ENCODE measurements at regions not wholly inside any gene's neighbourhood (a gene's known extent, or its start where the extent isn't known, plus 50 kb on each side); places are given as distances from the start of the nearest gene placed in this dataset.

DNA sequence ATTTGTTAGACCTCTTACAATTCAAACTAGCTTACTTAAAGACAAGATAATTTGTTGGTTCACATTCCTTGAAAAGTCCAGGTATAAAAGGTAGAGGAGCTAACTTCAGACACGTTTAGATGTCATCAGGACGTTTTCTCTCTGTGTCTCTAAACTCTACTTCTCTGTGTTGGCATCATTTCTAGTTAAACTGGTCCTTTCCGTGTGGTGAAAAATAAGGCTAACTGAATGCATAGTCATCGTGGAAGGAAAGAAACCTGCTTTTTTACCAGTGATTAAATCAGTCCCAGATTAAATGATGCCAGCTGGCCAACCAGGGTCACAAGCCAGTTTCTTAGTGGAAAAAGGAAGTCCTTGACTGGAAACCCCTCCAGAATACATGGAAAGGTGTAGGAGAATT, 168.4 kb upstream of the AHI1 start:
- H2AFZ ChIP-seq (ENCODE audit: low read length) = no peak overlapping the region

DNA sequence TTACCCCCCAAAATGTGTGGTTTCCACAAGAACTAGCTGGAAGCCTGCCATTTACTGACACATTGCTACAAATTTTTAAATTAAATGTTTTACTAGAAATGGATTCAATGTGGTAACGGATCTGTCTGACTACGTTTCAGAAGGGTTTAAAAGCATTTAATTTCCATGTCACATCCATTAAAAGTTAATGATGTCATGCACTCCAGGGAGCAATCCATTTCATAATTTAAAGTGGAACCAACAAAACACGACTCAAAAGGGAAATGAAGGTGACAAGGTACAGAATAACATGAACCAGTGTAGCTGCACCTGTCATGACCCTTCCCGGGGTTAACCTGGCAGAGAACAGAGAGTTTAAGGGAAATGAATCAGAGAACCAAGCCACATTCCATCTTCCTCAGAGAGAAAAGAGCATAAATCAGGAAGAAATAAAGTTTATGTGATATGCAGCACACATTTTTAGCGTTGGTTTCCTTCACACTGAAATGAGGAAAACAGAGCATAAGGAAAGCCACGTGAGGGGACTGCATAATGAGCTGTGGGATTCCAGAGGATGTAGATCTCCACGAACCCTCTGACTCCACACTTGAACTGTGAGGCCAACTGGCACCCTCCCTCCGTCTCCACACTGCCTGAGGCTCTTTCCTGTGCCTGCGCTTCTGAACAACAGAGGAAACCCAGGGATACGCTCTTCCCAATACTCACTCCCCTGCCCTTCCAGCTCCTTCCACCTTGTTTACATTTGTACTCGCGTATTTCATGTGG, 170.3 kb upstream of the AHI1 start:
- H3K9me2 ChIP-seq (replicated peaks; ENCODE audit: insufficient read depth, low read length) = no peaks in the 10 kb centered on the region
- H3K79me2 ChIP-seq (ENCODE audit: low read length) = no peaks in the 10 kb centered on the region
- no peaks in the 10 kb centered on the region for H3K4me1 ChIP-seq (ENCODE audit: low read length)
- no peaks in the 10 kb centered on the region for H3F3A ChIP-seq (ENCODE audit: insufficient read depth, low read length)
- no peak overlapping the region for H2AFZ ChIP-seq (ENCODE audit: low read length)
- no peak overlapping the region for H3K9ac ChIP-seq (ENCODE audit: low read length)
- H4K20me1 ChIP-seq (ENCODE audit: insufficient read depth, low read length) = no peaks in the 10 kb centered on the region
- no peaks in the 10 kb centered on the region for H3K9me3 ChIP-seq (replicated peaks; ENCODE audit: insufficient read depth, low read length)
- H3K27ac ChIP-seq (ENCODE audit: low read length) = no peak overlapping the region
- no peak for DNase-seq
- H3K4me3 ChIP-seq (ENCODE audit: low read length) = no peak overlapping the region
- no peak overlapping the region for H3K4me2 ChIP-seq (ENCODE audit: low read depth, low read length)
- no peaks in the 10 kb centered on the region for H3K27me3 ChIP-seq (replicated peaks; ENCODE audit: insufficient read depth, low read length)
- no peaks in the 10 kb centered on the region for H3K36me3 ChIP-seq (replicated peaks; ENCODE audit: insufficient read depth, low read length)
- TF ChIP-seq, protein P1, sequence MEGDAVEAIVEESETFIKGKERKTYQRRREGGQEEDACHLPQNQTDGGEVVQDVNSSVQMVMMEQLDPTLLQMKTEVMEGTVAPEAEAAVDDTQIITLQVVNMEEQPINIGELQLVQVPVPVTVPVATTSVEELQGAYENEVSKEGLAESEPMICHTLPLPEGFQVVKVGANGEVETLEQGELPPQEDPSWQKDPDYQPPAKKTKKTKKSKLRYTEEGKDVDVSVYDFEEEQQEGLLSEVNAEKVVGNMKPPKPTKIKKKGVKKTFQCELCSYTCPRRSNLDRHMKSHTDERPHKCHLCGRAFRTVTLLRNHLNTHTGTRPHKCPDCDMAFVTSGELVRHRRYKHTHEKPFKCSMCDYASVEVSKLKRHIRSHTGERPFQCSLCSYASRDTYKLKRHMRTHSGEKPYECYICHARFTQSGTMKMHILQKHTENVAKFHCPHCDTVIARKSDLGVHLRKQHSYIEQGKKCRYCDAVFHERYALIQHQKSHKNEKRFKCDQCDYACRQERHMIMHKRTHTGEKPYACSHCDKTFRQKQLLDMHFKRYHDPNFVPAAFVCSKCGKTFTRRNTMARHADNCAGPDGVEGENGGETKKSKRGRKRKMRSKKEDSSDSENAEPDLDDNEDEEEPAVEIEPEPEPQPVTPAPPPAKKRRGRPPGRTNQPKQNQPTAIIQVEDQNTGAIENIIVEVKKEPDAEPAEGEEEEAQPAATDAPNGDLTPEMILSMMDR (IDR thresholded peaks at IDR 0.05; ENCODE audit: low read length) = no peak
- TF ChIP-seq EZH2 (optimal IDR thresholded peaks at IDR 0.05; ENCODE audit: low read depth, low read length) (no peak), EZH2phosphoT487 (IDR thresholded peaks at IDR 0.05; ENCODE audit: low read length) (no peak)

More for the DNA sequence above, 168.4 kb upstream of the AHI1 start:
- Histone ChIP-seq H3K27me3 (replicated peaks; ENCODE audit: insufficient read depth, low read length) (no peaks in the 10 kb centered on the region), H3K79me2 (ENCODE audit: low read length) (no peaks in the 10 kb centered on the region), H3K4me2 (ENCODE audit: low read depth, low read length) (no peak overlapping the region), H3K4me1 (ENCODE audit: low read length) (no peaks in the 10 kb centered on the region), H3K9ac (ENCODE audit: low read length) (no peak overlapping the region), H3K9me3 (replicated peaks; ENCODE audit: insufficient read depth, low read length) (no peaks in the 10 kb centered on the region), H3K36me3 (replicated peaks; ENCODE audit: insufficient read depth, low read length) (no peaks in the 10 kb centered on the region), H3K27ac (ENCODE audit: low read length) (no peak overlapping the region), H4K20me1 (ENCODE audit: insufficient read depth, low read length) (no peaks in the 10 kb centered on the region), H3K4me3 (ENCODE audit: low read length) (no peak overlapping the region), H3K9me2 (replicated peaks; ENCODE audit: insufficient read depth, low read length) (no peaks in the 10 kb centered on the region), H3F3A (ENCODE audit: insufficient read depth, low read length) (no peaks in the 10 kb centered on the region)
- TF ChIP-seq, protein P1 (IDR thresholded peaks at IDR 0.05; ENCODE audit: low read length) = no peak
- DNase-seq = no peak

- no peak for DNase-seq
- Histone ChIP-seq H4K20me1 (ENCODE audit: insufficient read depth, low read length) (no peaks in the 10 kb centered on the region), H3K4me1 (ENCODE audit: low read length) (no peaks in the 10 kb centered on the region), H3K27me3 (replicated peaks; ENCODE audit: insufficient read depth, low read length) (no peaks in the 10 kb centered on the region), H3K4me3 (ENCODE audit: low read length) (no peak overlapping the region), H3K36me3 (replicated peaks; ENCODE audit: insufficient read depth, low read length) (no peaks in the 10 kb centered on the region), H3K9ac (ENCODE audit: low read length) (no peak overlapping the region), H2AFZ (ENCODE audit: low read length) (no peak overlapping the region), H3K79me2 (ENCODE audit: low read length) (no peaks in the 10 kb centered on the region), H3F3A (ENCODE audit: insufficient read depth, low read length) (no peaks in the 10 kb centered on the region), H3K27ac (ENCODE audit: low read length) (no peak overlapping the region), H3K9me3 (replicated peaks; ENCODE audit: insufficient read depth, low read length) (no peaks in the 10 kb centered on the region), H3K4me2 (ENCODE audit: low read depth, low read length) (no peak overlapping the region), H3K9me2 (replicated peaks; ENCODE audit: insufficient read depth, low read length) (no peaks in the 10 kb centered on the region)
- TF ChIP-seq EZH2phosphoT487 (IDR thresholded peaks at IDR 0.05; ENCODE audit: low read length) (no peak), EZH2 (optimal IDR thresholded peaks at IDR 0.05; ENCODE audit: low read depth, low read length) (no peak)
- TF ChIP-seq, protein P1 (IDR thresholded peaks at IDR 0.05; ENCODE audit: low read length) = no peak
Observed at GRCh38 chr6:135672256-135672655, 174.7 kb upstream of the AHI1 start.
